A673 (cell line): ENCODE measurements at regions not wholly inside any gene's neighbourhood (a gene's known extent, or its start where the extent isn't known, plus 50 kb on each side); places are given as distances from the start of the nearest gene placed in this dataset.

ENCODE experiments used
- BruUV-seq: library from RNA; stranded (reverse); fragments of 400-500 nt; replicated peaks from 2 replicates; lab custom pipeline; 2021; lab: Mats Ljungman, UMichigan
- CTCF ChIA-PET: fragments of 300-600 bp; sonication (Branson Sonifier 250); formaldehyde crosslinking; loops from one replicate; lab custom pipeline; 2022; ENCODE audit warnings: antibody characterized with exemption; lab: Charles Lee
- POLR2A ChIA-PET: fragments of 300-600 bp; sonication (Branson Sonifier 250); formaldehyde crosslinking; loops from one replicate; lab custom pipeline; 2022; ENCODE audit warnings: antibody characterized with exemption; ENCODE audit not compliant: low non-redundant PET; lab: Charles Lee
- DNase-seq: peaks from one replicate; pipeline ENCODE4 v3.0.0-alpha.2; 2015; ENCODE audit warnings: low spot score
- H3K27ac ChIP-seq: fragments of 200-600 bp; sonication (generic); 2 replicates; pipeline ENCODE4 v1.5.1; 2016; ENCODE audit warnings: mixed run types, low read depth, mild to moderate bottlenecking, mixed read lengths, antibody characterized with exemption, low read length; ENCODE audit not compliant: poor library complexity, severe bottlenecking
- H3K27me3 ChIP-seq: fragments of 200-600 bp; sonication (generic); replicated peaks from 2 replicates; pipeline ENCODE4 v1.6.1; 2017; ENCODE audit warnings: mixed run types, low read depth, mild to moderate bottlenecking, mixed read lengths, antibody characterized with exemption, low read length; ENCODE audit not compliant: insufficient read depth, poor library complexity
- H3K36me3 ChIP-seq: fragments of 200-600 bp; sonication (generic); 2 replicates; pipeline ENCODE4 v1.6.1; 2016; ENCODE audit warnings: mixed run types, mild to moderate bottlenecking, mixed read lengths, antibody characterized with exemption, low read length; ENCODE audit not compliant: insufficient read depth, poor library complexity, severe bottlenecking
- H3K4me1 ChIP-seq: fragments of 200-600 bp; sonication (generic); 2 replicates; pipeline ENCODE4 v1.6.1; 2017; ENCODE audit warnings: mixed run types, mild to moderate bottlenecking, mixed read lengths, antibody characterized with exemption, low read length; ENCODE audit not compliant: insufficient read depth, poor library complexity, severe bottlenecking
- H3K4me3 ChIP-seq: fragments of 200-600 bp; sonication (generic); 2 replicates; pipeline ENCODE4 v1.5.1; 2016; ENCODE audit warnings: low read depth, mixed run types, mild to moderate bottlenecking, mixed read lengths, low read length; ENCODE audit not compliant: poor library complexity, severe bottlenecking
- H3K9me3 ChIP-seq: fragments of 200-600 bp; sonication (generic); 2 replicates; pipeline ENCODE4 v1.6.1; 2016; ENCODE audit warnings: mixed run types, low read depth, mild to moderate bottlenecking, mixed read lengths, antibody characterized with exemption, low read length; ENCODE audit not compliant: poor library complexity, severe bottlenecking
- CTCF ChIP-seq: fragments of 300-800, 200-600 bp; sonication (generic); conservative IDR thresholded peaks from 2 replicates; pipeline ENCODE4 v1.5.1; 2017; ENCODE audit warnings: low read depth, mild to moderate bottlenecking, antibody characterized with exemption, low read length, moderate library complexity, mixed read lengths
- EZH2 ChIP-seq: fragments of 200-600 bp; sonication (generic); IDR thresholded peaks from 2 replicates; pipeline ENCODE4 v1.6.1; 2017; ENCODE audit warnings: borderline replicate concordance, low read depth, mild to moderate bottlenecking, mixed read lengths, antibody characterized with exemption, low read length; ENCODE audit not compliant: poor library complexity, severe bottlenecking
- intact Hi-C: fragments of 100-400 bp; cut with micrococcal nuclease; formaldehyde crosslinking; loops from one replicate; pipeline ENCODE4 v1.10.0; 2022; ENCODE audit not compliant: unreplicated experiment

DNA sequence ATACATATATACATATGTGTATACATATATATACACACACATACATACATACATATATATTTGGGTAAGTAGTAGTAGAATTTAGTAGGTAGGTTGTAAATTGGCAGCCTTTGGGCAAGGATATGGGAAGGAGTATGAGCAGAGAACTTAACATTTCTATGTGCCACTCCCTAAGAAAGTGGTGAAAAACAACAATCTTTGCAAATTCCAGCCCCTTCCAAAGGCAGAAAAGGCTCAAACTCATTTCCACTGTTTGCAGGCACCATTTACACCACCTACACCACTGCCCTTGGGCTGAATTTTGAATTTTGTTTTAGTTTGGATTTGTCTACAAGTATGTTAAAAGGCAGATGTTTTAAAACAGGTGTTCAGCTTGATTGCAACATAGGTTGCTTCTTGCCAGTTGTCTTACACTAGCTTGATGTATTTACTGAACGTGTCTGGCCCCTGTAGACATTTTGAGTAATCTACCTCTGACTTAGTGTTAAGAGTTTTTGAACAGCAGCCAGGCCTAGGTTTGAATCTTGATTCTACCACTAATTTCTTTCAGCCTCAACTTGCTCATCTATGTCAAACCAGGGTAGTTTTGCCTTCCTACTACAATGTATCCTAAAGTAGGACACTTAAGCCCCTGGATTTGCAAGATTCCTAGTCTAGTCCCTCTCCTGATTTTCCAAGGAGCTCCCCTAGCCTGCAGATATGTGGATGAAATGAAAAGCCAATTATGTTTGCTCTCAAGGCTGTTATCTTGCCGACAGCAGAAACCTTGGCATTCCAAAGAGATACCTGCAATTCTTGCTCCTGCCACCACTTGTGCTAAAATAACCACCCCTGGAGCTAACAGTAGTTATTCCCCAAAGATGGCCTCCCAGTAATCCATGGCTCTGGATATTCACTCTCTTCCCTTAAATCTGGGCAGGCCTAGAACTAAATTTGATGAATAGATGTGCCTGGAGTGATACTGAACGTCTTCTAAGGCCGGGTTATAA lies 156.2 kb upstream of the SLC44A1 start:
- no peak for TF ChIP-seq EZH2
- no peak for TF ChIP-seq CTCF
- POLR2A ChIA-PET: no interaction called here

GRCh38 chr9:105089874-105090273 lies 154.6 kb upstream of the SLC44A1 start:
- no peak for TF ChIP-seq EZH2
- TF ChIP-seq CTCF: no peak
- Histone ChIP-seq H3K4me1 (no peaks in the 10 kb centered on the region), H3K27ac (no peak overlapping the region), H3K27me3 (no peaks in the 10 kb centered on the region), H3K36me3 (no peaks in the 10 kb centered on the region), H3K4me3 (no peak overlapping the region), H3K9me3 (no peaks in the 10 kb centered on the region)
- DNase-seq: no peak
- intact Hi-C loops: no loop called here
- ChIA-PET CTCF (no interaction called here), POLR2A (no interaction called here)
- BruUV-seq: no TSS peak

More for the DNA sequence above, 156.2 kb upstream of the SLC44A1 start:
- BruUV-seq: no TSS peak
- no peak overlapping the region for H3K4me3 ChIP-seq
- no peaks in the 10 kb centered on the region for H3K36me3 ChIP-seq
- H3K27me3 ChIP-seq: no peaks in the 10 kb centered on the region
- no peaks in the 10 kb centered on the region for H3K4me1 ChIP-seq
- intact Hi-C loops: no loop called here
- H3K9me3 ChIP-seq: no peaks in the 10 kb centered on the region
- DNase-seq: no peak
- CTCF ChIA-PET: no interaction called here
- no peak overlapping the region for H3K27ac ChIP-seq

DNA sequence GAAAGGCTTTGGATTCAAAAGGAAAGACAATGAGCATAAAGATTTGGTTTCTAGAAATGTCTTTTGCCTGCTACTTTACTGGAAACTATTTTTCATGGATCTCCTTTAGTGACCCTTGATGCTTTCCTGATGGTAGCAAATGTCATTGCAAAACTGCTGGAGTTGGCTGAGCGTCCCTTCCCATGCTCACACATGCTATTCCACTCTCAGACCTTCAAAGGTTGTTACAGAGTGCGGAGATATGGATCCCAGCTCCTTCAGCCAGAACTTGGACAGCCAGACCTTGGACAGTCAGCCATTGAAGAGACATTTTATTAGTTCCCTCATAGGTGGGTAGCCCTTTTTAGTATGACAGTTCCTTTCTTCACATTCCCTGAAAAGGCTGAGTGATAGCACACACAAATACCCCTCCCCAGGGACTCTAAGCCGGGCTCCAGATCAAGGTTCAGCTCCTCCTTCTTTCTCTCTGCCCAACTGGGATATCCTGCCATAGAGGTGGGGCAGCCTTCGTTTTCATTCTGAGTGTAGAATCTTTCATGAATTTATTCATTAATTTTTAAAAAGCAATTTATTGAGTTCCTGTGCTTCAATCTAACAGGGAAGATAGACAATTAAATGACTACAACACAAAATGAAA lies 153.3 kb upstream of the SLC44A1 start:
- BruUV-seq: no TSS peak
- Histone ChIP-seq H3K27me3 (no peaks in the 10 kb centered on the region), H3K27ac (no peak overlapping the region), H3K4me3 (no peak overlapping the region), H3K9me3 (no peaks in the 10 kb centered on the region), H3K4me1 (no peaks in the 10 kb centered on the region), H3K36me3 (no peaks in the 10 kb centered on the region)
- POLR2A ChIA-PET: no interaction called here
- CTCF ChIA-PET: no interaction called here
- intact Hi-C loops: no loop called here
- DNase-seq: no peak
- TF ChIP-seq EZH2 (no peak), CTCF (no peak)
